ENCODE measurements at regions not wholly inside any gene's neighbourhood (a gene's known extent, or its start where the extent isn't known, plus 50 kb on each side); places are given as distances from the start of the nearest gene placed in this dataset.

DNA sequence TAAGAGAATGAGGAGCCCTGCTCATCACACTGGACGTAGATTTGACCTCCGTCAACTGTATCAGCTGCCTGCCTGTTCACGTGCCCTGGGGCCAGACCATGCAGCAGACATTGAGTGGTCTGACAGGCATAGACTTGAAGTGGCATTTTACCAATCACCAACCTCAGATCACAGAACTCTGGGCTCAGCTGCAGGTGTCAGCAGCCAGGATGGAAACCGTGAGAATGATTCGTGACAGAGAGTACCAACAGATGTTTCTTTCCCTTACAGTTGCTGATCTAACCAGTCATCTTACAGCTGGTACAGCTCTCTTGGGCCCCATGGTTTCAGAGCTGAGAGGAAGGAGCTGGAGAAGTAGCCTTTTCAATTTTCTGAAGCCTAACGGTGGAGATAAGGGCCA, 148.9 kb downstream of the EN1 start:
- DNase-seq (ENCODE audit: low read depth in 2 of 2): no peak

DNA sequence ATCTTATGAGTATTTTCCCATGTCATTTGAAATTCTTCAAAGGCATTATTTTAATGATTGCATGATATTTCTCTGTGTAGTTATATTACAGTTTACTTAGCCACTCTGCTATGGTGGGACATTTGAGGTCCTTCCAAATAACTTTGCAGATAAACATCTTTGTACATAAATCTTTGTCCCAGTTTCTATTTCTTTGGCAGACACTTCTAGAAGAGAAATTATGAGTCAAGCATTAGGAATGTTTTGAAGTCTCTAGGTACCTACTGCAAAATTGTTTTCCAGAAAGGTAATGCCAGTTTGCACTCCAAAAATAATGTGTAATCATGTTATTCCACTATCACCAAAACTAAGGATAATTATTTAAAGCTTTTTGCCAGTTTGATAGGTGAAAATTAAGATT, 149.7 kb downstream of the EN1 start:
- no peak for DNase-seq (ENCODE audit: low read depth in 2 of 2)

DNA sequence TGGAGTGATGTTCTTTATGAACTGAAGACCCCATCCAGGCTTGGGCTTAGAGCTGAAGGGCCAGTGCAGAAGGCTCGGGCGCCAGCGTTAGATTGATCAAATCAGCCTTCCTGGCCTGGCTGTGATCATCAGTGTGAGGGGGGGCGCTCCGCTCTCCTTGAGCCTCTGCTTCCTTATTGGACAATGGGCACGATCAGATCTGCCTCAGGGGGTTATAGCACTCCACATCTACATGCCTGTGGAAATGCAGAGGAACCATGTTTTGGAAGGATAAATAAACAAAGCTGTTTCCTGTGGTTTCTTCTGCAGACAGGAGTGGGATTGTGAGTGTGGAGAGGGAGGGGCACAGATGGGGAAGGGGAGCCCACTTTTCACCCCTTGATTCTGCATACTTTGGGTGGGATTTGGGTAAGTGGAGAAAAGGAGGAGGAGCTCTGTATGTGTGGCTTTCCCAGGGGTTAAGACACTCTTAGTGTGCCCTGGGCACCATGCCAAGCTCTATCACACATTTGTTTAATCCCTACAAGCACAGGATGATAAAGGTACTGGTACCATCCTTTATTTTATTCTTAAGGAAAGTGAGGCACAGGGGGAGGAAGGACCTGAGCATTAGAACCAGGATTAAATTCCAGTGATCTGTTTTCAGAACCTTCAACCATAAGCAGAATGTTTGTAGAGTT, 150.5 kb downstream of the EN1 start:
- no peak for DNase-seq (ENCODE audit: low read depth in 2 of 2)

DNA sequence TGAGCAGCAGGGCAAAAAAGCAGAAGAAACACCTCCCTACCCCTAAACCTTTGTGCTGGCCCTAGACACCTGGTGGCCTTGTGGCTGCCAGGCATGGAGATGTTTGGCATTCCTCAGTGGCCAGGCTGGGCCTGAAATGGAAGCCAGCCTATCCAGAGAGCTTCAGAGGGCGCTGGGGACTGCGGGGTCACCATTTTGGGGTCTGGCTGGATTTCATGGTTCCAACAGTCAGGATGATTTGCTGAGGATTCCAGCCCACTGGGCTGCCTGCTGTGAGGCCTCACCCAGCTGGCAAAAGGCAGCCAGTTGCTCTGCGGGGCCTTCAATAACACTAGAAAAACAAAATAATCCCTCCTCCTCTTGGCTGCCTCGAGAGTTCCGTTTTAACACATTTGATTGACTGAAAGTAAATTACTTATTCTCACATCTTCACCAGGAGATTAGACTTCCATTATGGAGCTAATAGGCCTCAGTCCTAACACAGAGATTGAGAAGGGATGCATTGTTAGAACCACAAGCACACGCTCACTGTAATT, 154.1 kb downstream of the EN1 start:
- no peak for DNase-seq (ENCODE audit: low read depth in 2 of 2)

DNA sequence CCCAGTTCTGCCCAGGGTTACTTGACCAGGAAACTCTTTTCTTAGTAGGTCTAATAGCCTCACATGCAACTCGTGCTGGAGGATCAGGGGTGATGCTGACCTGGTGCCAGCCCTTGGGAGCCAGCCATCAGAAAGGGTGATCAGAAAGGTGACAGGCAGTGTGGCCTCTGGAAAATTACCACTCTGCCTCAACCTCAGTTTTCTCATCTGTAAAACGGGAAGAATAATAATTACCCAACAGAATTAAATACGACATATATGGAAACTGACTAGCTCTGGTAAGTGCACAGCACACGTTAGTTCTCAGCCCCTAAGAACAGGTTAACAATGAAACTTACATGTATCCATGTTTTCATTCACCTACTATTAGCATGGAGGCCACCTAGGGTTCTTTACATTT, 157.6 kb downstream of the EN1 start:
- DNase-seq (ENCODE audit: low read depth in 2 of 2): no peak

DNA sequence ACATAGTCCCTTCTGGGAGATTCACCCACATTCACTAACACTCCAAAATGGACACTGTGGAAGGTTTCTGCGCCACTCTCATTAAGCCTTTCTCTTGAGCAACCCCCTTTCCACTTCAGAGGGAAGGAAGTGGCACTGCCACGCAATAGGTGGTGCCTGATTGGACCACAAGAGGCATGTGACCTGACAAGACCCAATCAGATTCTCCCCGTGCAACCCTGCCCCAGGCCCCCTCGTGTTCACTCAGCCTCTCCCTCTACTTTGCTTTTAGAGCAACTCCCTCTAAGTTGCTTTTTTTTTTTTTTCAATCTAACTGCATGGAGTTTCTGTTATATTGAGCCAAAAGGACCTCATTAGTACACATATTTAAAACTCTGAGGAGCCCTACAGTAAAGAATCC, 158.0 kb downstream of the EN1 start:
- no peak for DNase-seq (ENCODE audit: low read depth in 2 of 2)

DNA sequence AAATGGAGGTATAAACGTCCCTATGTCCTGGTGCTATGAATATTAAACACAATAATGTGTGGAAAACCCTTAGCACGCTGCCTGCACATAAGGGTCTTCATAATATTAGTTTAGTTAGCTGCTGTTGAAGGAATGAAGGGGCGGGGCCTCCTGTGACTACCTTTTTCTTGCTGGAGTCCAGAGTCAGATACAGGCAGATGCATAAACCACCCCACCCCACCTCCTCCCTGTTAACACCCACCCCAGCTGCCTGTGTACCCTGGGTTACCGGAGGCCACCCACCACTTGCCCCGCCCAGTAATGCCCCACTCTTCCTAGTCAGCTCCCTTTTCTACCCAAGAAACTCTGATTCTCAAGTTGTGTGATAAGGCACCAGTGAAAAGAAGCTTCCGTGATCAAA, 158.4 kb downstream of the EN1 start:
- DNase-seq (ENCODE audit: low read depth in 2 of 2): no peak

DNA sequence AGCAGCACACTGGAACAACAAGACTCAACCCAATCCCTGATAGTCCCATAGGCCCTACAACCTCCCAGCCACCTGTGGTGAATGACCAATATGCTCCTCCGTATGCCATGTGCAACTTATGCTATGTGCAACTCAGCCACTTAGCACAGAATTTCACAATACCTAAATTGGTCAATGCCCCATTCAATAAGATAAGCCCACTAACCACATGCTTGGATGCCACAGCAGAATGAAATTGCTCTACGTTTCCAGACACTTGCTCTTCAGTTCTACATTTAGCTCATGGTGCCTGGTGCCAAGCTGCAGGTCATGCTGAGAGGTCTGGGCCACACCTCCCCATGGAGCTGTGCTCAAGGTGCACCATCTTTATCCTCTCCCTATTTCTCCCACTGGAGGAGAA, 159.8 kb downstream of the EN1 start:
- no peak for DNase-seq (ENCODE audit: low read depth in 2 of 2)

DNA sequence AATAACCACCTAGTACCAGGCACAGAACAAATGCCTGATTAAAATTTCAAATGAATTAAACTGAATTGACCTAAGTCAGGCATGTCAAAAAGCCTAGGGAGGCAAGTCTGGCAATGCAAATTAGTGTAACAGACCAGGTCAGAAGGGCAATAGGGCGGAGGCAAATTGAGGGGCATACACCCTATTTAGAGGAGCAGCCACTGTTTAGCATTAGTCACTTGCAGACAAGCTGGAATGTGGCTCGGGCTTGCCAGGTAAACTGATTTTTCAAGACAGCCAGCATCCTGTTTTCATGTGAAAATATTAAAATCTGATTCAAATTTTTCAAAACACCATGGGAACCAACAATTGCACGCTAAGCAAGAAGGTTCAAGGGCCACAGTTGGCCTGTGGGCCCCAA, 160.3 kb downstream of the EN1 start:
- no peak for DNase-seq (ENCODE audit: low read depth in 2 of 2)

DNA sequence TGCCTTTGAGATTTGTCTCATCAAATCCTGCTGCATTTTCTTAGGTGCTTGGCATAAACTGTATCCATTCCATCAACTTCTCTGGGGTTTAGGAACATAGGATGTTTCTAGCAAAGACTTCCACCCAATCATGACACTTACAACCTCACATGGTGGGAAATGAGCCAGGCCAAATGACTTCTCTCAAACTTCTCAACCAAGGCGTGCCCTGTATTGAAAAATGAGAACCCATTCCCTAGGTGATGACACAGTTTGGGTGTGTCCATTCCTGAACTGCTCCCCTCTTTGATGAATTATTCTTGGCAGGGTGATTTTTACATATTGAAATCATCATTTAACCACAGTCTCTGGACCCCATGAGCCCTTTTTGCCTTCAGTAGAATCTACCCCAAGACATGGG, 161.1 kb downstream of the EN1 start:
- DNase-seq (ENCODE audit: low read depth in 2 of 2): no peak

DNA sequence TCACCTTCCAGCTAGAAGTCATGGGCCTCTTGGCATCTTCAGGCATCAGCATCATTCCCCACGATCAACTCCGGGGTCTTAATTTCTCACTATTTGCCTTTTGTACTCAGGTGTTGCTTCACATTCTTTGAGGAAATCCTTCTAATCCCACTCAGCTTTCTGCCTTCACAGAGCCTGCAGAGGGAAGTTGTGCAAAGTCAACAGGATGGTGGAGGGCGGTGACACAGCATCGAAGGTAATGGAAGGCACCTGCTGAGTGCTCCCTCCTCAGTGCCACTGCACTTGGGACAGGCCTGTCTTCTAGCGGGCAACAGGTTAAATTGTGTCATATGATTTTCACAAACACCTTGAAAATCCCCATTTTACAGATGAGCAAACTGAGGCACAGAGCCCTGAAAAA, 164.0 kb downstream of the EN1 start:
- no peak for DNase-seq (ENCODE audit: low read depth in 2 of 2)

DNA sequence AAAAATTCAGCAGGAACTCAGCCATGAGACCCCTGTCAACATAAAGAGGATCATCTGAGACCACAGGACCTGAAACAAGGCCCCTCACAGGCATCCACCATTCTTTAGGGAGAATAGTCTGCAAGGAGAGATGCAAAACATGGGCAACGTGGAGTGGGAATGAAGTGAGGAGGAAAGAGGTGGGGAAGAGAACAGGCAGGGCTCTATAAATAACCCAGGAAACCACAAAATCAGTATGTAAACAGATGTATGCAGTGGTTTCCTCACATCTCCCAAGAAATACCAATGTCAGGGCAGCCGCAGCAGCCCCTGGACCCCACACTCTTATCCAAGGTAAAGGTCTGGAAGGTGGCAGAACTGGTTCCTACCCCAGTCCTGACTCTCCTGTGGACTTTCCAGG, 168.5 kb downstream of the EN1 start:
- DNase-seq (ENCODE audit: low read depth in 2 of 2): no peak

DNA sequence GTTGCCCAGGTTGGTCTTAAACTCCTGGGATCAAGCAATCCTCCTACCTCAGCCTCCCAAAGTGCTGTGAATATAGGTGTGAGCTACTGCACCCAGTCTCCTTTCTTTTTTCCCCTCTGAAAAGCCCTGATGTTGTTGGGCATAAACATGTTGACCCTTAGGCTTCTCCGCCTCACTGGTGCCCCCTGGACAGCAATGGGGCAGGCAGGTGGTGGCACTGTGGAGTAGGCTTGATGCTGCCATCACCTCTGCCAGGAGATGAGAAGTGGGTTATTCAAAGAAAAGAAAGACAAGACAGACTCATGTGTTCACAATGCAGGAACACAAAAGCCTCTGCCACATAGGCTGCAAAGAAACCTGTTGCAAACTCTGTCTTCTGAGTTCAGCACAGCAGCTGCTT, 169.9 kb downstream of the EN1 start:
- DNase-seq (ENCODE audit: low read depth in 2 of 2): no peak

DNA sequence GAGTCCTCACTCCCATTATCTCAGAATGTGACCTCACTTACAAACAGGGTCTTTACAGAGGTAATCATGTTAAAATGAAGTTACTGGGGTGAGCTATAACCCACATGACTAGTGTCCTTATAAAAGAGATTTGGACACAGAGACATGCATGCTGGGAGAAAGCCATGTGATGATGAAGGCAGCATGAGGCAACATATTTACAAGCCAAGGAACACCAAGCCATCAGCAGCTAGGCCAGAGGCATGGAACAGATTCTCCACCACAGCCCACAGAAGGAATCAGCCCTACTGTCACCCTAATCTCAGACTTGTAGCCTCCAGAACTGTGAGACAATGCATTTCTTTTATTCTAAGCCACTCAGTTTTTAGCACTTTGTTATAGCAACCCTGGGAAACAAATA, 171.9 kb downstream of the EN1 start:
- DNase-seq (ENCODE audit: low read depth in 2 of 2): no peak

DNA sequence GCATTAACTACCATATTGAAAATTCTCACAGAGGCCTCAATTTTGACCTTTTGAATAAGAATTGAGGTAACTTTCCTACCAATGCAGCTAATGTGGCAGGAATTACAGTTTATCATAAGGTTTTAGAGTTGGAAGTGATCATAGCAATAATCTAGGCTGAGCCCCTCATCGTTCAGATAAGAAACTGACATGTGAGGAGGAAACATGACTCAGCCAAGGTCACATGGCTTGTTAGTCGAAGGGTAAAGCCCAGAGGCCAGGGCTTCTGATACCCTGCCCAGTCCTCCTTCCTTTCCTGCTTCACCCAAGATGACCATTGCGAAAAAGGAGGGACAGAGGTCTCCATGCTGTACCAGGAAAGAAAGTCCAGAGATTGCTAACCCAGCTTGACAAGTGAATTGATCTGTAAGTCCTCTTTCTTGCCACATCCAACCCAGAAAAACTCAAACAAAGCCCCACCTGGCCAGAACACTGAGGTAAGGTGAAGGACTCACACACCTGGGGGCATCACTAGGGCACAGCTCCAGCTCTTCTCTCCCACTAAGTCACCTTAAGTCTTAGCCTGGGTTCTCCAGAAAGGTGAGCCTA, 174.8 kb downstream of the EN1 start:
- no peak for DNase-seq (ENCODE audit: low read depth in 2 of 2)

DNA sequence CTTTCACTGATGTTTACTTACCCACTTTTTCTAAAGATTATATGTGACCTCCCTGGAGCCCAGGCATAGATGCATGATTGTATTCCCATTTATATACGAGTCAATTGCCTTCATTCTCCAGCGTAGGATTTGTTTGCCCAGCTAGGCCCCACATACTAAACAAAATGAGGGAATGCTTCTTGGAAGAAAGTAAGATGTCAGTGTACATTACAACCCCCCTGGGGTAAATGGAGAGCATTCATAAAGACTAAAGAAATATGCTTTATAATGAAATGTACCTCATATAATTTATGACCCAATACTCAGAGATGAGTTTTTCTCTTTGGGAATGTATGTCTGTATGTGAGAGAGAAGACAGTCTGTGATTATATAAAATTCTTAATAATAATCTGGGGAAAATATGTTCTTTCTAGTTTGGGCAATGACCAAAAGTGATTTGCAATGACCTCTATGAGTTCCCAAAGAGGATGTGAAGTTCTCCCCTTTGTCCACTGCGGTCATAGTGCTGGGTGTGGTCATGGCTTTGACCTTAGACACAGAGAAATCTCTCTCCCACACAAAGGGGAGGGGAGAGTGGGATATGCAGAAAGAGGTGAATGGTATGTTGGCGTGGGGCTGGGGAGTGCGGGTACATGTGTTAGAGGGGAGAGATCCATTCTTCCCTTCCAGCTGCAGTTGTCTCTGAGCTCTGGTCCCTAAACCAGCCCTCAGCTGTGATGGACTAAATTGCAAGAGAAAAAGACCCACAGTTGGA, 175.6 kb downstream of the EN1 start:
- no peak for DNase-seq (ENCODE audit: low read depth in 2 of 2)

DNA sequence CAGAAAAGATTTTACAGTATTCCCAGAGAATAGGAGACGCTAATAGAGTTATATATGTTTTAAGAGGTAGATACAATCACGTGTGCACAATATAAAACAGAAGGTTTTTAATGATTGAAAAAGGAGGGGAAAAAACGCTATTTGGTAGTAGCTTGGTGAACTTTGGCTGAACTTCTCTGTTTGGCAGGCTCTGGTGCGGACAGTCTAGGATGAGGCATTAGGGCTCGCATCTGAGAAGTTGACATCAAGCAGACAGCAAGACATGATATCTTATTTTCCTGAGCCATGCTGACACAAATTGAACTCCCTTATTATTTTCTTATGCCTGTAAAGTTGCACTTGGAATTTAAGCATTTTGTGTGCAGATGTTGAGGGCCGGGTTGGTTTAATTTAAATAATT, 176.6 kb downstream of the EN1 start:
- DNase-seq (ENCODE audit: low read depth in 2 of 2): no peak

DNA sequence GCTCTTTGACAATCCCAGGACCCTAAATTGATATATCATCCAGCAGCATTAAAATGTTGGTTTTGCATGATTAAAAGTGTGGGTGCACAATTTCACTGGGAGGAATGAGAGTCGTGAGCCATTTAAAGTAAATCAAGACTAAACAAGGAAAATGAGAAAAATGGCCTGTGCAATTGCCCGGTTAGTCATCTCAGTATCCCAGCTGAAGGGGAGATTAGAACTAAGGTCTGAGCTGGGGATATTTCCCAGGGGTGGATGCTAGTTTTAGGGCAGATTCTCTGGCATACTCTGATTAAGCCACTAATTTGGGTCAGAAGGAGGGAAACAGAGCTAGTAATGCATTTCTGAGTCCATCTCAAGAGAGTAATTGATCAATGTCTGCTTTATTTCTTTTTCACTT, 177.2 kb downstream of the EN1 start:
- DNase-seq (ENCODE audit: low read depth in 2 of 2): no peak

DNA sequence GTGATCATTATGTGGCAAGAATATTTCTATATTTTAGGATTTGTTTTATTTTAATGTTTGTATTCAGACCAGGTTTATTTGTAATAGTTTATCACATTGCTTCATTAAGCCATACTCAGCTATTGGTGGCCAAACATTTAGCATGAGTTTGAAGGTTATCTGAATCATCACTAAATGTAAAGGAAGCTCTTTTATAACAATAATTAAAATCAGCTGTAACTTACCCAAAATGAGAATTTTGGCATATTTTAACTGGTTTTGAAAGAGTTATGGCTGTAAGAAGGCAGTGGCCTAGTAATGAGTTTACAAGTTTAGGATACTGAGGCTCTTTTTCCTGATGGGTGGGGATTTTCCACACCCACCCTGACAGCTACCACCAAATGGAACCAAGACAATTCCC, 177.8 kb downstream of the EN1 start:
- no peak for DNase-seq (ENCODE audit: low read depth in 2 of 2)

DNA sequence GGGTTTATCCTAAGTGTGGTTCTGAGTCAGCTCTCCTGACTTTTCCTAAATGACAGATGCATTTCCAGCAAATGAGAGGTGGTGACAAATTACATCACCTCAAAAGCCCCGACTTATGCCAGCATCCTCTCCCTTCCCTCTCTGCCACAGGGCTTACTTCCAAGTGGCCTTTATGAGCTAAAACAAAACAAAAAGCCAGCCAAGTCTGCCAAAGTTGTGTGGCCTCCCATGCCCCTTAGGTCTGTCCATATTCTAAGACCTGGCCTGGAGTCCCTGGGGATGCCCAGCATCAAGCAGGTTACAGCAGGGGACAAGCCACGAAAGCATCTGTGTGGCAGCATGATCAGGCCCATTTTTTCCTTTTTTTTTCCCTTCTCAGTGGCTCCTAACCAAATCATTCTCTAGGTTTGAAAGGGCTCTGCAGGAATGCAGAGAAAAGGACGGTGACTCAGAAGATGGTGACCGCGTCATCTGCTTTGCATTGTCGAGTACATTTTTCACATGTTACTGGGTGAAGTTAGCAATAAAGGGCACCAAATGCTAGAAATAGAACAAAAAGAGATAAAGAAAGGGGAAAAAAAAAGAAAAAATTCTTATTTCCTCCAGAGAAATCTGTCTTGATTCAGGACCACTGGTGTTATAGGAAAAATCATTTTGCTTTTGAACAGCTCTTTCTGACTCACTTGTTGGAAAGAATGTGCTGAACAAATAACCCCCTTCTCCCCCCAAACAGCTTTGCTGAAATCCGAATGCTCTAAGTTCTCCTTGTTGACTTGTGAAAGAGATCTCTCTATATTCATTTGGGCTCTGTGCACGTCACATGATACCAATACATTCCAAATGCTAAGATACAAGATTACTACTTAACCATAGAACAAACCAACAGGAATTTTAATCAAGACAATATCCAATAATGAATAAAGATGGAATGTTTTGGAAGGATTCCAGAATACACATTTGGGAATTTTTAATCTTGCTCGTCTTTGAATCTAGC, 178.7 kb downstream of the EN1 start:
- DNase-seq (ENCODE audit: low read depth in 2 of 2): no peak

DNA sequence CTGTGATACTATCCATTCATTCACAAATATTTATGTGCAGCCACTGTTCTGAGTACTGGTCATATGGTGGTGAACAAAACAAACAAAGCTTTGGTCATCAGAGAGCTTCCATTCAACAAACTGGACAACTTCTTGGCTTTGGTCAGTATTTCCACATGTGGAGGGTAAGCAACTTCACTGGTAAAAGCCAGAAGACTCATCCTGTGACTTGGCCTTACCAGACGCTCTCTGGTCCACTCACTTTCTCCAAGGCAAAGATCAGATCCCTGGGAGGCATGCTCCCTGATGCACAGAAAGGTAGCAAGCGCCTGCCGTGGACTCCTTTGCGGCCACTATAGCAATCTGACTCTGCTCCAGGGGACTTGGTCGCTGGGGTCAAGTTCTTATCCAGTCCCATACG, 179.5 kb downstream of the EN1 start:
- no peak for DNase-seq (ENCODE audit: low read depth in 2 of 2)

DNA sequence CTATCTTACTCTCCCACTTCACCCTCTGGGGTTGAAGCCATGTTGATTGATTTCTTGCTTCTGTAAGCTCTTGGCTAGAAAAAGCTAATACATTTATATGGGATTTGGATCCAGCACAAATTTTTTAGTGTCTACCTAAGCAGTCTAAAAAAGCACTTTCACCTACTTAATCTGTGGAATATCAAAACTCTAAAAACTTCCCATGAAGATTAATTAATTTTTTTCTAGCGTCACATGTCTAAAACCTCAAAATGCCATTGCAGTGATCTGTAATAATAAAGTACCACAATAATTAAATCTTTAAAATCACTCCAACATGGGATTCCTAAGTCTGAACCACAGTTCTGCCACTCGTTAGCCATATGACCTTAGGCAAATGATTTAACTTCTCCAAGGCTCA, 180.1 kb downstream of the EN1 start:
- DNase-seq (ENCODE audit: low read depth in 2 of 2): no peak
